Endothelial cell of umbilical vein (primary cell): ENCODE measurements at regions not wholly inside any gene's neighbourhood (a gene's known extent, or its start where the extent isn't known, plus 50 kb on each side); places are given as distances from the start of the nearest gene placed in this dataset.

Source experiments
- BruUV-seq: library from RNA; stranded (reverse); fragments of 400-500 nt; replicated peaks from 2 replicates; lab custom pipeline; 2021; lab: Mats Ljungman, UMichigan
- CTCF ChIA-PET: fragments of 300-600, 350-600 bp; sonication (Branson Sonifier 250); formaldehyde crosslinking; loops from one replicate; lab custom pipeline; 2021; ENCODE audit warnings: antibody characterized with exemption, inconsistent platforms; lab: Charles Lee
- POLR2A ChIA-PET: fragments of 300-600, 350-600 bp; sonication (Branson Sonifier 250); formaldehyde crosslinking; loops from one replicate; lab custom pipeline; 2021; ENCODE audit warnings: antibody characterized with exemption, inconsistent platforms; lab: Charles Lee
- DNase-seq: peaks from one replicate; pipeline ENCODE4 v3.0.0-alpha.2; 2011; ENCODE audit warnings: low read depth, low spot score
- FAIRE-seq: peaks from 2 replicates; lab custom pipeline; 2011; peaks lifted over from hg19 to GRCh38; lab: Jason Lieb, UNC
- H2AFZ ChIP-seq: 2 replicates; pipeline ENCODE4 v1.6.0; 2012; ENCODE audit warnings: low read depth, low read length, control low read depth, inconsistent platforms
- H3K27ac ChIP-seq: 2 replicates; pipeline ENCODE4 v1.5.1; 2011; ENCODE audit warnings: low read depth, mild to moderate bottlenecking, control low read depth, low read length, moderate library complexity; ENCODE audit not compliant: insufficient read depth
- H3K27me3 ChIP-seq, 2 experiments: 2 replicates each; pipeline versions ENCODE4 v1.6.0 to v1.6.1; 2011; ENCODE audit warnings: low read length in 2 of 2, mixed read lengths in 1 of 2; ENCODE audit not compliant: control insufficient read depth in 2 of 2, insufficient read depth in 2 of 2
- H3K36me3 ChIP-seq, 2 experiments: 2 replicates in 1 of 2; 3 replicates in 1 of 2; pipeline ENCODE4 v1.5.1; 2011; ENCODE audit warnings: low read length in 2 of 2, mild to moderate bottlenecking in 1 of 2, moderate library complexity in 1 of 2; ENCODE audit not compliant: control insufficient read depth in 2 of 2, insufficient read depth in 2 of 2; ENCODE audit errors: extremely low read depth in 1 of 2
- H3K4me1 ChIP-seq: 3 replicates; pipeline ENCODE4 v1.5.1; 2011; ENCODE audit warnings: mild to moderate bottlenecking, low read length; ENCODE audit not compliant: control insufficient read depth, insufficient read depth; ENCODE audit errors: extremely low read depth
- H3K4me2 ChIP-seq: 2 replicates; pipeline ENCODE4 v1.6.1; 2011; ENCODE audit warnings: low read length, control low read depth, mixed read lengths; ENCODE audit not compliant: insufficient read depth
- H3K4me3 ChIP-seq, 3 experiments: fragments of 200-600 bp in 1 of 3; sonication (generic), shearing (Covaris generic) in 1 of 3; replicated peaks in 1 of 3; 2 replicates each; pipeline ENCODE4 v1.5.1; 2011 to 2016; ENCODE audit warnings: control low read depth in 3 of 3, low read length in 3 of 3, mild to moderate bottlenecking in 2 of 3, inconsistent platforms in 1 of 3, low read depth in 1 of 3, moderate library complexity in 1 of 3; ENCODE audit not compliant: insufficient read depth in 1 of 3
- H3K79me2 ChIP-seq: 2 replicates; pipeline ENCODE4 v1.6.0; 2012; ENCODE audit warnings: low read length, inconsistent platforms; ENCODE audit not compliant: control insufficient read depth, insufficient read depth
- H3K9ac ChIP-seq: replicated peaks from 2 replicates; pipeline ENCODE3; 2011; ENCODE audit warnings: low read length, control low read depth; ENCODE audit not compliant: insufficient read depth; ENCODE audit errors: extremely low read depth
- H3K9me1 ChIP-seq: replicated peaks from 3 replicates; pipeline ENCODE4 v1.6.0; 2011; ENCODE audit warnings: mild to moderate bottlenecking, low read length; ENCODE audit not compliant: control insufficient read depth, insufficient read depth; ENCODE audit errors: extremely low read depth
- H3K9me3 ChIP-seq: replicated peaks from 2 replicates; pipeline ENCODE4 v1.5.1; 2012; ENCODE audit warnings: low read length, inconsistent platforms; ENCODE audit not compliant: control insufficient read depth, insufficient read depth
- H4K20me1 ChIP-seq: replicated peaks from 2 replicates; pipeline ENCODE3; 2011; ENCODE audit warnings: mild to moderate bottlenecking, low read length; ENCODE audit not compliant: control insufficient read depth, insufficient read depth; ENCODE audit errors: extremely low read depth
- GATA2 ChIP-seq: IDR thresholded peaks from 2 replicates; pipeline ENCODE4 v1.7.0; 2011; ENCODE audit warnings: low read depth, mild to moderate bottlenecking, moderate library complexity, mixed read lengths, low read length; ENCODE audit not compliant: insufficient read length, insufficient read depth
- JUN ChIP-seq: IDR thresholded peaks from 2 replicates; pipeline ENCODE4 v1.6.1; 2011; ENCODE audit warnings: borderline replicate concordance, low read depth; ENCODE audit not compliant: insufficient read length, insufficient read depth
- MAX ChIP-seq: IDR thresholded peaks from 2 replicates; pipeline ENCODE4 v1.6.1; 2011; ENCODE audit not compliant: insufficient read depth, insufficient read length
- POLR2A ChIP-seq: IDR thresholded peaks from 2 replicates; pipeline ENCODE4 v1.6.1; 2012; ENCODE audit warnings: low read depth, mild to moderate bottlenecking, control low read depth, low read length
- POLR2AphosphoS5 ChIP-seq: IDR thresholded peaks from 2 replicates; pipeline ENCODE4 v1.6.1; 2012; ENCODE audit warnings: low read depth, mild to moderate bottlenecking, control low read depth, low read length, moderate library complexity; ENCODE audit not compliant: insufficient read depth
- dilution Hi-C: fragments of 300-500 bp; cut with MboI; formaldehyde crosslinking; loops from one replicate; pipeline ENCODE4 v1.15.0; 2019; ENCODE audit warnings: low sequenced_read_pairs; ENCODE audit not compliant: extremely low pct_ligation_motif_present
- intact Hi-C: fragments of 100-400 bp; cut with micrococcal nuclease; formaldehyde crosslinking; loops from one replicate; pipeline ENCODE4 v1.10.0; 2022
- TF ChIP-seq, protein P1 (sequence below), 2 donors: IDR thresholded peaks; 1 replicate in 1 of 2; 2 replicates in 1 of 2; pipeline ENCODE4 v1.5.1; 2011; ENCODE audit warnings: low read length in 2 of 2, mild to moderate bottlenecking in 2 of 2, moderate library complexity in 2 of 2, control low read depth in 1 of 2, inconsistent platforms in 1 of 2, low read depth in 1 of 2; ENCODE audit not compliant: insufficient read depth in 1 of 2; ENCODE audit errors: extremely low read depth in 1 of 2

DNA sequence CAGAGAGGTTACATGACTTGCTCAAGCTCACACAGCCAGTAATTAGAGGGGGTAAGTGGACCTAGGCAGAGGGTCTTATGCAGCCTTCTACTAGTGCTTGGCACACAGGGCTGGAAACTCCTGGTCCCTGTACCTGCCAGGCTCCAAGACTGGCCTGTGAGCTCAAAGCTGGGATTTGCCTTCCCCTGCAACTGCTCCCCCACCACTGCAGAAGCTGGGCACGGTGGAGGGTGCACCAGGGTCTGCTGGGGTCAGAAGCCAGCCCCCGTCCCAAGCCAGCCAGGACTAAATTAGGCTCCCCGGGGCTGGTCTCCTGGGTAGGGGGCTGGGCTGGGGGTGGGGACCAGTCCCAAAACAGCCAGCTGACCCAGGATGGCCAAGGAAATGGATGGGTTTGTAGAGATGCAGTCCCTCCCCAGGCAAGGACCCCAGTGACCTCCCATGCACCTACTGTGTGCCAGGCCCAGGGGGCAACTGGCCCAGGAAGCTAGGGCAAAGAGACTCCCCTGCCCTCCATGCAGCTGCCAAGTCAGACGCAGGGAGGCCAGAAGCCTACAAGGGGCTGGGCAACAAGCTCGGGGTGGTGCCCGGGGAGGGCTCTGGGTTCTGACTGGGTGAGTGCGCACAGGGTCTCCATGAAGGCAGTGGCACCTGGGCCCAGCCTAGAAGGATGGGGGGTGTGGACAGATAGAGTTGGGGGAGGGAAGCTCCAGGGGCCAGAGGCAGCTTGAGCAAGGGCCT, 51.8 kb upstream of the LINGO1 start:
- CTCF ChIA-PET, result interaction anchor here (1.7 to 1.8 kb wide), 2 partner anchors 17 to 51 kb away, joined by 4 read pairs; no protein-coding TSS in a partner anchor
- H3K9me3 ChIP-seq, result no peaks in the 10 kb centered on the region
- FAIRE-seq (no peak), DNase-seq (no peak)
- H4K20me1 ChIP-seq, result no peaks in the 10 kb centered on the region
- H3K9me1 ChIP-seq, result no peaks in the 10 kb centered on the region
- H3K79me2 ChIP-seq, result no peaks in the 10 kb centered on the region
- no peaks in the 10 kb centered on the region for H3K36me3 ChIP-seq
- dilution Hi-C loops, result no loop called here
- H3K9ac ChIP-seq, result no peak overlapping the region
- H3K4me2 ChIP-seq, result no peak overlapping the region
- TF ChIP-seq MAX (no peak), POLR2A (no peak), JUN (no peak), GATA2 (no peak), POLR2AphosphoS5 (no peak)
- TF ChIP-seq, protein P1, sequence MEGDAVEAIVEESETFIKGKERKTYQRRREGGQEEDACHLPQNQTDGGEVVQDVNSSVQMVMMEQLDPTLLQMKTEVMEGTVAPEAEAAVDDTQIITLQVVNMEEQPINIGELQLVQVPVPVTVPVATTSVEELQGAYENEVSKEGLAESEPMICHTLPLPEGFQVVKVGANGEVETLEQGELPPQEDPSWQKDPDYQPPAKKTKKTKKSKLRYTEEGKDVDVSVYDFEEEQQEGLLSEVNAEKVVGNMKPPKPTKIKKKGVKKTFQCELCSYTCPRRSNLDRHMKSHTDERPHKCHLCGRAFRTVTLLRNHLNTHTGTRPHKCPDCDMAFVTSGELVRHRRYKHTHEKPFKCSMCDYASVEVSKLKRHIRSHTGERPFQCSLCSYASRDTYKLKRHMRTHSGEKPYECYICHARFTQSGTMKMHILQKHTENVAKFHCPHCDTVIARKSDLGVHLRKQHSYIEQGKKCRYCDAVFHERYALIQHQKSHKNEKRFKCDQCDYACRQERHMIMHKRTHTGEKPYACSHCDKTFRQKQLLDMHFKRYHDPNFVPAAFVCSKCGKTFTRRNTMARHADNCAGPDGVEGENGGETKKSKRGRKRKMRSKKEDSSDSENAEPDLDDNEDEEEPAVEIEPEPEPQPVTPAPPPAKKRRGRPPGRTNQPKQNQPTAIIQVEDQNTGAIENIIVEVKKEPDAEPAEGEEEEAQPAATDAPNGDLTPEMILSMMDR (IDR thresholded peaks at IDR 0.05; ENCODE audit: extremely low read depth in 1 of 2, insufficient read depth in 1 of 2, low read depth in 1 of 2, low read length in 2 of 2), result no peak
- H3K27me3 ChIP-seq, result peaks cover 2 to 3% of the 10 kb centered on the region in 2 experiments
- intact Hi-C loops, result no loop called here
- POLR2A ChIA-PET, result no interaction called here
- no peak overlapping the region for H2AFZ ChIP-seq
- no TSS peak for BruUV-seq
- H3K27ac ChIP-seq, result no peak overlapping the region
- no peaks in the 10 kb centered on the region for H3K4me1 ChIP-seq
- H3K4me3 ChIP-seq, result no peak overlapping the region
